ENCODE measurements at regions not wholly inside any gene's neighbourhood (a gene's known extent, or its start where the extent isn't known, plus 50 kb on each side); places are given as distances from the start of the nearest gene placed in this dataset.

GRCh38 chr12:77610446-77610845 is 220.2 kb upstream of the NAV3 start:
- H3K27ac ChIP-seq: no peak overlapping the region
- TF ChIP-seq ZFX (IDR thresholded peaks at IDR 0.05) (no peak), CTCF (conservative IDR thresholded peaks at IDR 0.05) (no peak)

GRCh38 chr12:77609016-77609415 is 221.7 kb upstream of the NAV3 start:
- H3K27ac ChIP-seq: no peak overlapping the region

GRCh38 chr12:77608271-77608824 is 222.3 kb upstream of the NAV3 start:
- H3K27ac ChIP-seq: no peak overlapping the region
- TF ChIP-seq CTCF (conservative IDR thresholded peaks at IDR 0.05) (no peak), ZFX (IDR thresholded peaks at IDR 0.05) (no peak)

More at GRCh38 chr12:77609016-77609415, 221.7 kb upstream of the NAV3 start:
- TF ChIP-seq ZFX (IDR thresholded peaks at IDR 0.05): no peak
- no peak for TF ChIP-seq CTCF (conservative IDR thresholded peaks at IDR 0.05)

- TF ChIP-seq CTCF (conservative IDR thresholded peaks at IDR 0.05): no peak
- no peak for TF ChIP-seq ZFX (IDR thresholded peaks at IDR 0.05)
- H3K27ac ChIP-seq: no peak overlapping the region
Measured at GRCh38 chr12:77606348-77606747, 224.3 kb upstream of the NAV3 start.

GRCh38 chr12:77603946-77604345 is 226.7 kb upstream of the NAV3 start:
- no peak overlapping the region for H3K27ac ChIP-seq
- TF ChIP-seq CTCF (conservative IDR thresholded peaks at IDR 0.05) (no peak), ZFX (IDR thresholded peaks at IDR 0.05) (no peak)

- H3K27ac ChIP-seq: no peak overlapping the region
- TF ChIP-seq ZFX (IDR thresholded peaks at IDR 0.05) (no peak), CTCF (conservative IDR thresholded peaks at IDR 0.05) (no peak)
Measured at GRCh38 chr12:77601069-77601468, 229.6 kb upstream of the NAV3 start.

GRCh38 chr12:77600468-77600843 is 230.2 kb upstream of the NAV3 start:
- no peak overlapping the region for H3K27ac ChIP-seq
- no peak for TF ChIP-seq CTCF (conservative IDR thresholded peaks at IDR 0.05)
- no peak for TF ChIP-seq ZFX (IDR thresholded peaks at IDR 0.05)
